K562 (cell line): ENCODE measurements at regions not wholly inside any gene's neighbourhood (a gene's known extent, or its start where the extent isn't known, plus 50 kb on each side); places are given as distances from the start of the nearest gene placed in this dataset.

Experiments used
- CAMTA2 ChIP-seq: fragments of 250-450 bp; sonication (Bioruptor Pico); conservative IDR thresholded peaks from 2 replicates; pipeline ENCODE4 v1.5.1; 2022
- ELF1 ChIP-seq: fragments of 200-800 bp; sonication (Bioruptor generic); IDR thresholded peaks from 2 replicates; pipeline ENCODE4 v1.6.1; 2016; ENCODE audit warnings: missing genetic modification characterization, missing compliant biosample characterization
- FOXK2 ChIP-seq, 2 experiments: fragments of 450-650 bp; IDR thresholded peaks in 1 of 2; conservative IDR thresholded peaks in 1 of 2; 2 replicates each; pipeline ENCODE4 v1.6.1; 2016; ENCODE audit warnings: low read depth in 2 of 2, mild to moderate bottlenecking in 1 of 2
- GTF2A2 ChIP-seq: IDR thresholded peaks from 2 replicates; pipeline ENCODE4 v1.6.1; 2016; ENCODE audit warnings: mild to moderate bottlenecking, missing genetic modification characterization, missing compliant biosample characterization
- HNRNPLL ChIP-seq: fragments of 200-400 bp; formaldehyde crosslinking; IDR thresholded peaks from 2 replicates; pipeline ENCODE4 v1.6.1; 2017; ENCODE audit warnings: low read length, low read depth, mild to moderate bottlenecking; ENCODE audit not compliant: poor library complexity, severe bottlenecking
- KDM2B ChIP-seq: fragments of 250-450 bp; sonication (Bioruptor Pico); IDR thresholded peaks from 2 replicates; pipeline ENCODE4 v1.8.0; 2021; ENCODE audit warnings: mild to moderate bottlenecking, moderate library complexity
- NFRKB ChIP-seq: fragments of 450-650 bp; IDR thresholded peaks from 2 replicates; pipeline ENCODE4 v1.6.1; 2016; ENCODE audit warnings: low read depth
- POLR2G ChIP-seq: fragments of 200-400 bp; formaldehyde crosslinking; IDR thresholded peaks from 2 replicates; pipeline ENCODE4 v1.6.1; 2017; ENCODE audit warnings: low read depth, mild to moderate bottlenecking, antibody characterized with exemption, low read length, moderate library complexity
- RFX7 ChIP-seq: fragments of 250-450 bp; sonication (Bioruptor Pico); IDR thresholded peaks from 2 replicates; pipeline ENCODE4 v1.5.1; 2021; ENCODE audit warnings: mild to moderate bottlenecking
- SMAD1 ChIP-seq: fragments of 150-350 bp; IDR thresholded peaks from 2 replicates; pipeline ENCODE4 v1.6.1; 2014; ENCODE audit warnings: low read length, low read depth; ENCODE audit not compliant: partially characterized antibody
- SMAD3 ChIP-seq: fragments of 450-650 bp; formaldehyde crosslinking; conservative IDR thresholded peaks from 2 replicates; pipeline ENCODE4 v1.4.0; 2020; ENCODE audit warnings: mild to moderate bottlenecking
- SRF ChIP-seq, 2 experiments: fragments of 250-450, 450-650 bp in 1 of 2; sonication (Bioruptor Pico) in 1 of 2; sonication (generic) in 1 of 2; formaldehyde crosslinking; IDR thresholded peaks; 2 replicates each; pipeline versions ENCODE4 v1.5.0 to v1.5.1; 2020 to 2022; ENCODE audit warnings: mild to moderate bottlenecking in 1 of 2, missing genetic modification reagents in 1 of 2
- TOE1 ChIP-seq, 2 experiments: fragments of 450-650 bp in 1 of 2; sonication (generic) in 1 of 2; formaldehyde crosslinking in 1 of 2; IDR thresholded peaks; 2 replicates each; pipeline versions ENCODE4 v1.7.1 to v1.8.0; 2016 to 2022; ENCODE audit warnings: borderline replicate concordance in 2 of 2, mild to moderate bottlenecking in 2 of 2, antibody characterized with exemption in 1 of 2, inconsistent platforms in 1 of 2, low read depth in 1 of 2, missing genetic modification reagents in 1 of 2, moderate library complexity in 1 of 2
- ZFP1 ChIP-seq: fragments of 450-650 bp; formaldehyde crosslinking; IDR thresholded peaks from 2 replicates; pipeline ENCODE4 v1.4.0; 2020; ENCODE audit warnings: mild to moderate bottlenecking, mixed read lengths
- ZNF133 ChIP-seq: fragments of 250-450 bp; sonication (Bioruptor Pico); IDR thresholded peaks from 2 replicates; pipeline ENCODE4 v1.4.0; 2020; ENCODE audit warnings: mild to moderate bottlenecking
- ZNF695 ChIP-seq: fragments of 450-650 bp; formaldehyde crosslinking; IDR thresholded peaks from 2 replicates; pipeline ENCODE4 v1.4.0; 2020; ENCODE audit warnings: mild to moderate bottlenecking, moderate library complexity
- ZNF77 ChIP-seq: fragments of 250-450 bp; sonication (Bioruptor Pico); IDR thresholded peaks from 2 replicates; pipeline ENCODE4 v1.5.0; 2020
- TF ChIP-seq, protein P1 (sequence below): fragments of 250-450 bp; sonication (Bioruptor Pico); IDR thresholded peaks from 2 replicates; pipeline ENCODE4 v1.5.1; 2021; ENCODE audit warnings: mild to moderate bottlenecking
- TF ChIP-seq, protein P2 (sequence below): sonication (generic); formaldehyde crosslinking; IDR thresholded peaks from 2 replicates; pipeline ENCODE4 v1.8.0; 2022; ENCODE audit warnings: missing genetic modification reagents, mild to moderate bottlenecking, borderline replicate concordance
- TF ChIP-seq, protein P3 (sequence below): sonication (generic); formaldehyde crosslinking; IDR thresholded peaks from 2 replicates; pipeline ENCODE4 v1.5.0; 2020; ENCODE audit warnings: missing genetic modification reagents
- TF ChIP-seq, protein P4 (sequence below): fragments of 450-650 bp; IDR thresholded peaks from 2 replicates; pipeline ENCODE4 v1.6.1; 2016; ENCODE audit warnings: borderline replicate concordance

DNA sequence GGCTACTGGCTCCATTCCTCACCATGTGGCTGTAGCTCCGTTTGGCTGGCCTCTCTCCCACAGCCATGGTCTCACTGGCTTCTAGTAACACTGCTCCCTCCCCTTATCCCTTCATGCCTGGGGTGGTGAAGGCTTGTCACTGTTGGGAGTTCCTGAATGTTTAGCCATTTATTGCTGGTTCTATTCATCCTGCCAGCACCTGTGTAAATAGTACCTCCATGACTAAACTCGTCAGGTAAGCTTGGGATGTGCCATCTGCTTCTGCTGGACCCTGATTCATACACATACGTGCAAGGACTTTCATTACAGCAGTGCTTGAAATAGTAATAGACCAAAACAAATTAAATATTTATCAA is 61.6 kb downstream of the CCDC71L start (continued):
- TF ChIP-seq, protein P1, sequence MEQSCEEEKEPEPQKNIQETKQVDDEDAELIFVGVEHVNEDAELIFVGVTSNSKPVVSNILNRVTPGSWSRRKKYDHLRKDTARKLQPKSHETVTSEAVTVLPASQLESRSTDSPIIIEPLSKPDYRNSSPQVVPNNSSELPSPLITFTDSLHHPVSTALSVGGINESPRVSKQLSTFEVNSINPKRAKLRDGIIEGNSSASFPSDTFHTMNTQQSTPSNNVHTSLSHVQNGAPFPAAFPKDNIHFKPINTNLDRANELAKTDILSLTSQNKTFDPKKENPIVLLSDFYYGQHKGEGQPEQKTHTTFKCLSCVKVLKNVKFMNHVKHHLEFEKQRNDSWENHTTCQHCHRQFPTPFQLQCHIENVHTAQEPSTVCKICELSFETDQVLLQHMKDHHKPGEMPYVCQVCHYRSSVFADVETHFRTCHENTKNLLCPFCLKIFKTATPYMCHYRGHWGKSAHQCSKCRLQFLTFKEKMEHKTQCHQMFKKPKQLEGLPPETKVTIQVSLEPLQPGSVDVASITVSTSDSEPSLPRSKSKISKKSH (CRISPR knock-in tag): no peak
- TF ChIP-seq ZNF695: no peak
- TF ChIP-seq NFRKB: no peak
- TF ChIP-seq TOE1 (IDR thresholded peaks at IDR 0.05; ENCODE audit: borderline replicate concordance): no peak
- no peak for TF ChIP-seq TOE1 (CRISPR knock-in tag; IDR thresholded peaks at IDR 0.05; ENCODE audit: borderline replicate concordance, low read depth)
- TF ChIP-seq SMAD1: no peak
- no peak for TF ChIP-seq SRF (CRISPR knock-in tag; IDR thresholded peaks at IDR 0.05)
- TF ChIP-seq, protein P2, sequence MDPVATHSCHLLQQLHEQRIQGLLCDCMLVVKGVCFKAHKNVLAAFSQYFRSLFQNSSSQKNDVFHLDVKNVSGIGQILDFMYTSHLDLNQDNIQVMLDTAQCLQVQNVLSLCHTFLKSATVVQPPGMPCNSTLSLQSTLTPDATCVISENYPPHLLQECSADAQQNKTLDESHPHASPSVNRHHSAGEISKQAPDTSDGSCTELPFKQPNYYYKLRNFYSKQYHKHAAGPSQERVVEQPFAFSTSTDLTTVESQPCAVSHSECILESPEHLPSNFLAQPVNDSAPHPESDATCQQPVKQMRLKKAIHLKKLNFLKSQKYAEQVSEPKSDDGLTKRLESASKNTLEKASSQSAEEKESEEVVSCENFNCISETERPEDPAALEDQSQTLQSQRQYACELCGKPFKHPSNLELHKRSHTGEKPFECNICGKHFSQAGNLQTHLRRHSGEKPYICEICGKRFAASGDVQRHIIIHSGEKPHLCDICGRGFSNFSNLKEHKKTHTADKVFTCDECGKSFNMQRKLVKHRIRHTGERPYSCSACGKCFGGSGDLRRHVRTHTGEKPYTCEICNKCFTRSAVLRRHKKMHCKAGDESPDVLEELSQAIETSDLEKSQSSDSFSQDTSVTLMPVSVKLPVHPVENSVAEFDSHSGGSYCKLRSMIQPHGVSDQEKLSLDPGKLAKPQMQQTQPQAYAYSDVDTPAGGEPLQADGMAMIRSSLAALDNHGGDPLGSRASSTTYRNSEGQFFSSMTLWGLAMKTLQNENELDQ (CRISPR knock-in tag): no peak
- no peak for TF ChIP-seq CAMTA2 (CRISPR knock-in tag)
- TF ChIP-seq, protein P3, sequence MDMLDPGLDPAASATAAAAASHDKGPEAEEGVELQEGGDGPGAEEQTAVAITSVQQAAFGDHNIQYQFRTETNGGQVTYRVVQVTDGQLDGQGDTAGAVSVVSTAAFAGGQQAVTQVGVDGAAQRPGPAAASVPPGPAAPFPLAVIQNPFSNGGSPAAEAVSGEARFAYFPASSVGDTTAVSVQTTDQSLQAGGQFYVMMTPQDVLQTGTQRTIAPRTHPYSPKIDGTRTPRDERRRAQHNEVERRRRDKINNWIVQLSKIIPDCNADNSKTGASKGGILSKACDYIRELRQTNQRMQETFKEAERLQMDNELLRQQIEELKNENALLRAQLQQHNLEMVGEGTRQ (CRISPR knock-in tag): no peak
- TF ChIP-seq RFX7: no peak
- no peak for TF ChIP-seq KDM2B (CRISPR knock-in tag)
- TF ChIP-seq ELF1 (tag): 0 out of 2 replicates have a peak, but pooled peaks have one; percentile 2
- no peak for TF ChIP-seq HNRNPLL
- TF ChIP-seq ZFP1: no peak
- no peak for TF ChIP-seq SMAD3 (CRISPR knock-in tag)
- TF ChIP-seq, protein P4, sequence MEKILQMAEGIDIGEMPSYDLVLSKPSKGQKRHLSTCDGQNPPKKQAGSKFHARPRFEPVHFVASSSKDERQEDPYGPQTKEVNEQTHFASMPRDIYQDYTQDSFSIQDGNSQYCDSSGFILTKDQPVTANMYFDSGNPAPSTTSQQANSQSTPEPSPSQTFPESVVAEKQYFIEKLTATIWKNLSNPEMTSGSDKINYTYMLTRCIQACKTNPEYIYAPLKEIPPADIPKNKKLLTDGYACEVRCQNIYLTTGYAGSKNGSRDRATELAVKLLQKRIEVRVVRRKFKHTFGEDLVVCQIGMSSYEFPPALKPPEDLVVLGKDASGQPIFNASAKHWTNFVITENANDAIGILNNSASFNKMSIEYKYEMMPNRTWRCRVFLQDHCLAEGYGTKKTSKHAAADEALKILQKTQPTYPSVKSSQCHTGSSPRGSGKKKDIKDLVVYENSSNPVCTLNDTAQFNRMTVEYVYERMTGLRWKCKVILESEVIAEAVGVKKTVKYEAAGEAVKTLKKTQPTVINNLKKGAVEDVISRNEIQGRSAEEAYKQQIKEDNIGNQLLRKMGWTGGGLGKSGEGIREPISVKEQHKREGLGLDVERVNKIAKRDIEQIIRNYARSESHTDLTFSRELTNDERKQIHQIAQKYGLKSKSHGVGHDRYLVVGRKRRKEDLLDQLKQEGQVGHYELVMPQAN: no peak
- TF ChIP-seq POLR2G: no peak
- TF ChIP-seq ZNF133 (CRISPR knock-in tag): 0 out of 2 replicates have a peak, but pooled peaks have one; percentile 46
- TF ChIP-seq GTF2A2 (tag): 0 out of 2 replicates have a peak, but pooled peaks have one; percentile 6
- TF ChIP-seq ZNF77 (CRISPR knock-in tag): no peak
- no peak for TF ChIP-seq FOXK2 (conservative IDR thresholded peaks at IDR 0.05 in 1 of 2, IDR thresholded peaks at IDR 0.05 in 1 of 2; ENCODE audit: low read depth in 2 of 2)
